Embryonic facial prominence (tissue), 1 donor: ENCODE measurements at regions not wholly inside any gene's neighbourhood (a gene's known extent, or its start where the extent isn't known, plus 50 kb on each side); places are given as distances from the start of the nearest gene placed in this dataset.
"Not testable (repeated sequence)": the region's sequence is repeated elsewhere in the genome, so short reads cannot be mapped to it uniquely, and the experiment has no call there.

Experiments
- DNase-seq: peaks from one replicate; pipeline ENCODE4 v3.0.0-alpha.2; 2016; ENCODE audit errors: extremely low spot score

DNA sequence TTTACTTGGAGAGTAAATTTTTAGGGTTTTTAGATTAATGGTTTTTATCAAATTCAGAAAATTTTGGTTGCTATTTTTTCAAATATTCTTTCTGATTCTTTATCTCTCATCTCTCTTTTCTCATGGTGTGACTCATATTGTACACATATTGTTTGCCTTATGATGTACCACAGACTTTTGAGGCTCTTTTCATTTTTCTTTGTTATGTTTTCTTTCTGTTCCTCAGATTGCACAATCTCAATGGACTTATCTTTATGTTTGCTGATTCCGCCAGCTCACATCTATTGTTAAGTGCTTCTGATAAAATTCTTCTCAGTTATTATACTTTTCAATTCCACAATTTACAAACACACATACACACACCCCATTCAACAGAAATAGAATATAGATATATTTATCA is 168.2 kb upstream of the IGFBP3 start:
- DNase-seq: no peak

DNA sequence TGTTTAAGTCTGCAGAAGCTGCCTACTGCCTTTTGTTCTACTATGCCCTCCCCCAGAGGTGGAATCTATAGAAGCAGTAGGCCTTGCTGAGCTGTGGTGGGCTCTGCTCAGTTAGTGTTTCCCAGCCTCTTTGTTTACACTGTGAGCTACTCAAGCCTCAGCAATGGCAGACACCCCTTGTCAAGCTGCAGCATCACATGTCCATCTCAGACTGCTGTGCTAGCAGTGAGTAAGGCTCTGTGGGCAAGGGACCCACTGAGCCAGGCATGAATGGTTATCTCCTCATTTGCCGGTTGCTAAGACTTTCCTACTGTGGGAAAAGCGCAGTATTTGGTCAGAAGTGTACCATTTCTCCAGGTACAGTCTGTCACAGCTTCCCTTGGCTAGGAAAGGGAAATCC is 167.4 kb upstream of the IGFBP3 start:
- DNase-seq: not testable (repeated sequence)

- DNase-seq: no peak
Measured at GRCh38 chr7:46080595-46081159, 159.6 kb upstream of the IGFBP3 start.

DNA sequence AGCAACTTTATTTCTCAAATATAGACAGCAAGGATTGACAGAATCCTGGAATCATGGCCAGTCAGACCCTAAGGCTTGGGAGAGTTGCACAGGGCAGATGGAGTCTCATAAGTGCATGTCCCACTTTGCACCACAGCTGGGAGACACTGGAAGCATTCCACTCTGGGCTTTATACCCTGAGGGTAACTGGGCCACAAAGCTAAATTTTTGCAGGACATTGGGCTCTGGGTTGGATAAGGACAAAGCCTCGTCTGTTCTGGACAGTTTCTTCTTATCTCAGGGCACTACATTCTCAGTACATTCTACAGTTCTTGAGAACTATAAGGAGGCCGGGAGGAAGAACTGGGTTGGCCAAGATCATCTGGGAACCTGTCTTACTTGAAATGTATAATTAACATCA is 158.3 kb upstream of the IGFBP3 start:
- no peak for DNase-seq

DNA sequence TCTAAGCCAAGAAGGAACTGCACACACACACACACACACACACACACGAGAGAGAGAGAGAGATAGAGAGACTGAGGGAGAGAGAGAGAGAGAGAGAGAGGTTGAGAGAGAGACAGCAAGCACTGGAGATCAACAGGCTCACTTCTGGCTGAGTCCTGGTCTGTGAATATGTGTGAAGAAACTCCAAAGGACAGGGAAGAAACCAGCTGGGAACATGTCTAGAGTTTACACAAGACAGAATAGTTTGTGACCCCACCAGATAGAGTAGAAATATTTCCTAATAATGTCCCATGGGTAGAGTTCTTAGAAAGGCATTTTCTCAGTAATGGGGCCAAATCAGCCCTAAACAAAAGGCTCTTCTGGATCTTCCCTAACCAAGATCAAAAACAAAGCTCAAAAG is 155.5 kb upstream of the IGFBP3 start:
- DNase-seq: no peak

GRCh38 chr7:46072722-46073121 is 151.7 kb upstream of the IGFBP3 start:
- no peak for DNase-seq

- no peak for DNase-seq
Measured at GRCh38 chr7:46071601-46072000, 150.5 kb upstream of the IGFBP3 start.

DNA sequence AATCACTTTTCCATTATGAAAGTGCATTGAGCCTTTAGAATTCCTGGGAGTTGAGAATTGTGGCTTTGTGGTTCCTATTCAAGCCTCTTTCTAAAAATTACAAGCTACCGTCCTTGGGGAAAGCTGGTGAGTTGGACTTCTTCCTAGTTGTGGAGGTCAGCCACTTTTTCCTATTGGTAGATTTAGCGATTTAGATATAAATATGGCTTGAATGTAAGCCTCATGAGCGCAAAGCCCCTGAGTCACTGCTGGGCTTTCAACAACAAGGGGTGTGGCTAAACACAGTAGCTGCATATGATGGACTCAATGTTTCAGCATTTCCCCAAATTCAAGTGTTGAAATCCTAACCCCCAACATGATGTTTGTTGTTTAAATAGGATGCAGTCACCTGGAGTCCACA is 150.0 kb upstream of the IGFBP3 start:
- no peak for DNase-seq

- DNase-seq: no peak
Measured at GRCh38 chr7:46068159-46068558, 147.1 kb upstream of the IGFBP3 start.

GRCh38 chr7:46059308-46060020 is 138.4 kb upstream of the IGFBP3 start:
- DNase-seq: no peak

- DNase-seq: no peak
Measured at GRCh38 chr7:46058086-46058823, 137.2 kb upstream of the IGFBP3 start.

- DNase-seq: no peak
Measured at GRCh38 chr7:46054915-46055314, 133.8 kb upstream of the IGFBP3 start.

GRCh38 chr7:46054272-46054671 is 133.2 kb upstream of the IGFBP3 start:
- no peak for DNase-seq

DNA sequence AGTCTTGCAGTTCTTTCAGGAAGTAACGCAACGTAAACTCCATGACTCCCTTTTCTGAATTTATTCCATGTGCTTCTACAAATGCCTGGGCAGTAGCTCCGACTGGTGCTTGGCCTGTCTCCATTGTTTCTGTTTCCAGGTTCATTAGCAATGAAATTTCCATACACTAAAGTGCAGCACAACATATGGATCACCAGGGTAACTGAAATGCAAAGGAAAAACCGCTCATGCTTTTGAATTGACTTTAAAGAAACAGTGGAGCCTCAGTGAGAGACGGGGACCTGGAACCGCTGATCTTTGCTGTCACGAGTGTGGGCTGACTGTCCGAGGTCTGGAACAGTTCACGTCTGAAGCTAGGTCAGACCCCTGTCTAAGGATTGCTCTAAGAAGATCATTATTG is 126.5 kb upstream of the IGFBP3 start:
- peak; percentile 36 for DNase-seq

DNA sequence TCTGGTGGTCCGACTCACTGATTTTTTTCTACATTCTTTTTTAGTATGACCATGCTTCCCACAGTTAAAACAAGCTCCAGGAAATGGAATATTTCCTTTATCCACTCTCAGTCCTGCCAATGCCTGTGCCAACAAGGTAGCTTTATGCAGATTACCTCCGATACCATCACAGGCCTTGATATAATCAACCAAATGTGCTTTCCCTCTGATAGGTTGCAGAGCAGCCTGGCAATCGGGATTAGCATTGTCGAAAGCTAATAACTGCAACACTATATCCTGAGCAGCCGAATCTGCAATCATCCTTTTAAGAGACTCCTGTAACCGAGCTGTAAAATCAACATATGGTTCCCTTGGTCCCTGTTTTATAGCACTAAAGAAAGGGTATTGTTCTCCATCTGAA is 122.3 kb upstream of the IGFBP3 start:
- not testable (repeated sequence) for DNase-seq

- not testable (repeated sequence) for DNase-seq
Measured at GRCh38 chr7:46039813-46040212, 118.7 kb upstream of the IGFBP3 start.

GRCh38 chr7:46035166-46035565 is 114.1 kb upstream of the IGFBP3 start:
- no peak for DNase-seq

DNA sequence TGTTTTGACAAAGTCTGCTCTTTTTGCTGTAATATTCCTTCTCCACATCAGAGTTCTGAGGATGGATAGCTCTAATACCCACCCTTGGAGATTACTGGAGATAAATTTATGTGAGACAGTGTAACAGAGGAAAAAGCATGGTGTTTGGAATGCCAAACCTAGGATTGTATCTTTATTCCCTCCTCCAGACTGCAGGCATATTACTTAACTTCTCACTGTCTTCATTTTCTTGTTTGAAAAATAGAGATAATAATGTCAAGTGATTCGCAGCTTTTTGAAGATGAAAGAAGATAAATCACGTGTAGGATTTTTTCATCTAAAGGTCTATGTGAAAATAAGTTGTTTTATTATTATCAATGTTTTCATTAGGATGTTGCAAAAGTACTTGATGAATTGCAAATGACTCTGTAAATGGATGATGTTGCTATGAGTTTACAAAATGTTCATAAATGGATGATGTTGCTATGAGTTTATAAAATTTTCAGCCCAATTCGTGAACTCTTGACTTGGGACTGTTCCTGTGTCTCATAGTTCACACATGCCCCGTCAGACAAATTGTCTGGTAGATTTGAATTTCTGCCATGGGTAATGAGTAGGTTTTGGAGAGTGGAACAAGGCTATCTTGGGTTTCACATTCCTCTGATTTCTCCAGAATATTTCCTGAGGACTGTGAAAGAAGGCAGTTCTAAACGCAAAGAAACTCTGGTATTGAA is 113.1 kb upstream of the IGFBP3 start:
- no peak for DNase-seq

DNA sequence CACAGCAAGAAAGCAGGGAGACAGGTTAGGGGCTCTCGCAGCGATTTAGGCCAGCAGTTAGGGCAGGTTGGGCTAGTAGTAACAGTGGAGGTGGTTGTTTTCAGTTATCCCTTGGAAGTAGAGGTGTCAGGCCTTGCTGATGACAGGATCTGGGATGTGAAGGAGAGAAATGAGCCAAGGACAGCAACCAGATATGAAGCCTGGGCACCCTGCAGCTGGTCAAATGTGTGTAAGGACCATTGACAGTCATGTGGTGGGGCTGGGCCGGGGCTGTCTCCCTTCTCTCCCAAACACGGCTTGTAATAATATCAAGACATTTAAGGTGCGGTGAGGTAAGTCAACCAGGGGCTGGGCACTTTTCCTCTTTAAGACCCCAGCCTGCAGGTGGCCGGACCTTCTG is 112.5 kb upstream of the IGFBP3 start:
- DNase-seq: no peak

- DNase-seq: no peak
Measured at GRCh38 chr7:46032942-46033341, 111.9 kb upstream of the IGFBP3 start.

DNA sequence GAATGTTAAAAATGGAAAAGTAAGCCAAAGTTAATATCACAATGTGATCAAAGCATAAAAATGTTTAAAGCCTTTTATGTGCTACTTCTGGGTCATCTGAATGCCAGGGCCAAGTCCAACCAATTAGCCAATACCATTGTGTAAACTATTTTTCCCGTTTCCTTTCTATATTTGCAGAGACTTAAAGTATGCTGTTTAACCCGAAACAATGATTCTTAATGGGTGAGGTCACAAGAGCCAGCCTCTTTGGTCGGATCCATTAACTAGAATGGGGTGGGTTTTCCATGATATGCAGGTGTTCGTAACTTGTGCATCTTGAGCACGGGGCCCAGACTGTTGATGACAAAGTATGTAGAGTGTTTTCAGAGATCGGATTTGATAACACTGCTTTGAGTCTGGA is 111.3 kb upstream of the IGFBP3 start:
- no peak for DNase-seq

DNA sequence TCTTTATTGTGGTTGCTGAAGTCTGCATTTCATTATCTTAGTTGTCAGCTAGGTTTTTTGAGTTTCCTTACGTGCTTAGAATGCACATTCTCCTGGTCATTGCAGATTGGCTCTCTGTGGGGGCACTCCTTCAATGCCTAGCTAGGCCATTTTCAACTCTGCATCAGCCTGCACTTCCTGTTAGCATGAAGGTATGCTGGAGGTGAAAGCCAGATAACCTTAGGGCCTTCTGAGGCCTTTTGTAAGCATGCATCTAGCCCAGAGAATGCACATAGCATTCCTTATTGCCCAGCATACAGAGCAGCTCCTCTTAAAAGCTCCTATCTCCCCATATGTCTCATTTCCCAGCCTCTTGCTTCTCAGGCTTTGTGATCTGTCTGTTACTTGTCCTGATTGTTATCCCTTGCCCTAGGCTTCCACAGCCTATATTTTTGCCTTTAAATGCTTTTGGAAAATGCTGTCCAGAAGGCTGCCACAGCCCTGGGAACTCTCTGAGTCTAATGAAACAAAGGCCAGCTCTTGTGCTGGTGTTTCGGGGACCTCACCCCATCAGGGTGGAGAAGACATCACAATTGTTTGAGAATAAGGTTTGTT is 108.1 kb upstream of the IGFBP3 start:
- DNase-seq: no peak
